UCSD-AML1 (cell line): ENCODE measurements at regions not wholly inside any gene's neighbourhood (a gene's known extent, or its start where the extent isn't known, plus 50 kb on each side); places are given as distances from the start of the nearest gene placed in this dataset.
"Not testable (repeated sequence)": the region's sequence is repeated elsewhere in the genome, so short reads cannot be mapped to it uniquely, and the experiment has no call there.

ENCODE experiments used
- DNase-seq: peaks from one replicate; lab custom pipeline; 2025; ENCODE audit not compliant: unreplicated experiment; lab: John Stamatoyannopoulos, UW

- no peak for DNase-seq
These were observed 766.4 kb upstream of the LUZP2 start for GRCh38 chr11:23730307-23730998.

DNA sequence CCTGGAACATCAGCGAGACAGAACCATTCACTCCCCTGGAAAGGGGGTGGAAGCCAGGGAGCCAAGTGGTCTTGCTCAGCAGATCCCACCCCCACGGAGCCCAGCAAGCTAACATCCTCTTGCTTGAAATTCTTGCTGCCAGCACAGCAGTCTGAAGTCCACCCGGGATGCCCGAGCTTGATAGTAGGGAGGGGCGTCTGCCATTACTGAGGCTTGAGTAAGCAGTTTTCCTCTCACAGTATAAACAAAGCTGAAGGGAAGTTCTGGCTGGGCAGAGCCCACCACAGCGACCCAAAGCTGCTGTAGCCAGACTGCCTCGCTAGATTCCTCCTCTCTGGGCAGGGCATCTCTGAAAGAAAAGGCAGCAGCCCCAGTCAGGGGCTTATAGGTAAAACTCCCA lies 764.8 kb upstream of the LUZP2 start:
- DNase-seq: no peak

DNA sequence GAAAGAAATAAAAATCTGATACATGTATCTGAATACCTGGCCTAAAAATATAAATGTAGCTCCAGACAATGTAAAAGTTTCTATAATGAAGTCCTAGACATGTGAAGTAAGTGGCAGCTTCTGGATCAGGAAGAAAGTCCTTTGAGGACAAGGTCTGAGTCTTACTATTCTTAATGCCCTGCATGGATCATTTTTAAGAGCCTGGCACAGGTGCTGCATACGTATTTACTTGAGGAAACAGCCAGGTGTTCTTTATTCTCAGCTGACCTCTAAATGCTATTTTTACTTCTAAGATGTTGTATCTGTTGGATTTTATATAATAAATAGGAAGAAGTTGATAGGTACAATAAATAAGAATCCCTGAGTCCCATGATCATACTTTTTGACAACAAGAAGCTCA lies 750.0 kb upstream of the LUZP2 start:
- DNase-seq: no peak

- DNase-seq: no peak
These were observed 747.0 kb upstream of the LUZP2 start for GRCh38 chr11:23749762-23750430.

DNA sequence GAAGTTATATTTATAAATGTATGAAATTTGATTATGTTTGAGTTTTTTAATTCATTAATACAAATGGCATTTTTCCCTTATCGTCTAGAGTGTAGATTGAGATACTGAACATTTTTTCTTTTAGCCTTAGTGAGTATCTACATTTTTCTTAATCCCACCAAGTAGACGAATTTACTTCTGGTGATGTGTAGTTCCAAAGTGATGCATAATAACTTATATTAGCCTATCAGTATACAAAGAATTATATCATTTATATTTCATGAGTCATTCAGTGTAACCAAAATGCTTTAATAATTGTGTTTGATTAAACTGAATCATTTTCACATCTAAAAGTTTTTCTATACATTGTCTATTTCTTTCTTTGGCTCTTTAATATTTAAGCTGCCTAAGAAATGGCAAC lies 745.6 kb upstream of the LUZP2 start:
- no peak for DNase-seq

GRCh38 chr11:23755076-23755475 lies 741.8 kb upstream of the LUZP2 start:
- DNase-seq: no peak

DNA sequence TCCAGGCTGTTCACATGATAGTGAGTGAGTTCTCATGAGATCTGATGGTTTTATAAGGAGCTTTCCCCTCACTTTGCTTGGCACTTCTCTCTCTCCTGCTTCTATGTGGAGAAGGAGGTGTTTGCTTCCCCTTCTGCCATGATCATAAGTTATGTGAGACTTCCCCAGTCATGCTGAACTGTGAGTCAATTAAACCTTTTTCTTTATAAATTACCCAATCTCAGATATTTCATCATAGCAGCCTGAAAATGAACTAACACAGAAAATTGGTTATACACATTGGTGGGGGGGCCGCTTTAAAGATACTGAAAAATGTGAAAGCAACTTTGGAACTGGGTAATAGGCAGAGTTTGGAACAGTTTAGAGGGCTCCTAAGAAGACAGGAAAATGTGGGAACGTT lies 741.1 kb upstream of the LUZP2 start:
- no peak for DNase-seq

DNA sequence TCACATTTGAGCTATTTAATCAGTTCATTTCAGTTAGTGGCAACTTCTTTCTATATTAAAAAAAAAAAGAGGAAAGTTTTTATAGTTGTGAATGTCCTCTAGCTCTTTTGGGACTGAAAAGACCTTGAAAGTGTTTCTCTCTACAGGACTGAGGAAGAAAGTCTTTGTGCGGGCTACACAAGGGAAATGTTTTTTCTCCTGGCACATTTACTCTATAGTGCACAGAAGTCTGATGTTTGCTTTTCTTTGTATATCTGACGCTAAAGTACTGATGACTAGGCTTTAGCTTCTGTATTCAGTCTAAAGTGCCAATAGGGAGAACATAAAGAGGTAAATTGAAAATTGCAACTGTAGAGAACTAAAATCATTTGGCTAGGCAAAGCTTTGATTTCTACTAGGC lies 737.4 kb upstream of the LUZP2 start:
- DNase-seq: no peak

DNA sequence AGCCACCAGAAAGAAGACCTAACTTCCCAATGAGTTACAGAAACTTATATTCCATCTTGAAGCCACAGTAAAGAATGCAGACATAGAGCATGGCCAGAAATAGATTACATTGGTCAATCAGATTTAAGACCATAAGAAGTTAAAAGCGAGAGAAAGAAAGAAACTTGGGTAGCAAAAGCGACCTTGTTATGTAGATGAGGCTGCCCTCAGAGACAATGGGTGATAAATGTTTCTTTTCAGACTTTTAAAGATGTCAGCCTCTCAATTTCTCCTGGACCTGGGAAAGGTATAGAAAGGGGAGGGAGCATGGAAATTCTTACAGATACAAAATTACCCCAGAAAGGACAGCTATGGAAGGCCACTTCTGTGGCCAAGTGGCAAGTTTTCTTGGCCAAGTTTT lies 732.6 kb upstream of the LUZP2 start:
- DNase-seq: no peak

DNA sequence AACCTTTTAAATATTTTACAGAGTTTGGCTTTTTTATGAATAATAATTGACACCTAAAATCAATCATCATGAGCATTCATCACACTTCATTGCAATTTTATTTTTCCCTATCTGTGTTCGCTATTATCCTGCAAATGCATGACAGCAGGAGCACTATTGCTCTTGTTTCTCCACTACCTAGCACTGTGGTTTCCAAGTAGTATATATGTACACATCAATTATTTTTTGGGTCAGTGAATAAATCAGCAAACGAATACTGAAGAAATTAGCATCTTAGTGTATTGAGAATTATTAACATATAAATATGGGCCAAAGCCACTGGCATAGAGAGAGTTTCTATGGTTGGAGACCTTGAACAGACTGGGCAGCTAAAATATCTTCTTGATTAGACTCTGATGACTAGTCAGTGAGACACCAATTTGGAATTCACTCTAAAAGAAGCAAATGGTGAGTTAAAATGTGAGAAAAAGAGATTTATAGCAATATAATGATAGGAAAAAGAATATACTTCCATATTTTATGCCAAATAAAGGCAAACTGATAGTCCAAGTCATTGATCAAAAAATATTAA lies 731.1 kb upstream of the LUZP2 start:
- DNase-seq: no peak

DNA sequence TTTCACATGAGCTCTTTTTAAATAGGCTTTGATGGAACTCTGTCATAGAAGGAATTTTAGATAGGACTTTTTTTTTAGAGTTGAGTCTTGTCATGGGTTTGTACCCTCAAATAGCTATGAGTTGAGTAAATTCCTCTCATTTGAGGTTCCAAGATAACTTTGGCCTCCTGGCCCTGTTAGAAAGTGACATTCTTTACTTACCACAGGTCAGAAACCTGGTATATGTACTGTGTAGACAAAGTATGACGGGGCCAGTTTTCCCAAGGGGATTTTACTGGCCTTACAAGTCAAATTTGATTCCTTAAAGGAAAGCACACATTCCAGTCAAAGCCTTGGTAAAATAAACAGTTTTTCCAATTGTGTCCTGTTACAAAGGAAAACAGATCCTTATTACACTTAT lies 729.3 kb upstream of the LUZP2 start:
- DNase-seq: no peak

- DNase-seq: no peak
These were observed 727.6 kb upstream of the LUZP2 start for GRCh38 chr11:23769214-23769613.

DNA sequence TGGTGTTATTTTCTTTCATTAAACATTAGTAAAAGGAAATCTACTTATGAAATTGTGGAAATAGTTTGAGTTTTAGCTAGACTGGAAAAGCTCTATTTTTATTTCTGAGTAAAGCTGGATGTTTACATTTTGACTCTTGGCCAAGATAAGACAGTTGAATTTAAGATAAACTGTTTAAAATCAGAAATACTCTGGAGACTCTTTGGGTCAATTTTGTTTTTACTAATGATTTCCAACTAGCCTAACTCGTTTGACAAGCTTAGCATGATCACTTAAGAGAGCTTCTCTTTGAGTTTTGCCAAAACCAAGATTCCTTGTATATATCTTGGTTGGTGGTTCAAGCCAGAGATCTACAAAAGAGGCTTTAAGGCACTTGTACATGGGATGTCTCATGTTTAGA lies 724.8 kb upstream of the LUZP2 start:
- no peak for DNase-seq

DNA sequence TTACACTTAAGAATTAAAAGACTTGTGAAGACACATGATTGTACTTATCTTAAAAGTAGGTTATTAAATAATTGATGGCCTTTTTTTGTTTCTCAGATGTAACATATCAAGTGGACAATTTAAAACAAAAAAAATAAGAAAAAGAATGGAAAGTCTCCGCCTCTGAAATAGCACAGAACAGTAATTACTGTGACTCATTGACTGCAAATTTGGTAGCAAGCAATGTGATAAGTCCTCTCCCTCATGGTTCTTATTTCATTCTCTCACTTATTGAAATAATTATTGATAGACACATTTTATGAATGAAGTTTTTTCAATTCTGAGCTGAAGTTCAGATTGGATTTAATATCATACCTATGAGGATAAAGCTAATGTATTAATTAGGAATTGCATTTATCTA lies 717.9 kb upstream of the LUZP2 start:
- DNase-seq: no peak

DNA sequence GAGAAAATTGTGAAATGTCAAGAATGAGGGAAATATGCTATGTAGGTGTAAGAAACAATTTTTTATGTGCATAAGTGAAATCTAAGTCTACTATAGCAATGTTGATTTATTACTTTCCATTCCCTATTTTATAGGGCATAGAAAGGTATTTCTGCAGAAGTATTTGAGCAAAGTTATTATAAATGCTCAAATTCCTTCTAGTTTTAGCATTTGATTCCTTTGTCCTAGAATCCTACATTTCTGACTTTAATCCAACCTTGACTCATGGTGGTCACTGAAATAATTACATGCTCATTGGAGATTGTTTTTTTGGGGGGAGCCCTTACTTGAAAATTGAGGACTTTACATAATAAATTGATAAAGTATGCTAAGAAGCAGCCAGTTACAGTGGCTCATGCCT lies 716.6 kb upstream of the LUZP2 start:
- no peak for DNase-seq

GRCh38 chr11:23781803-23782560 lies 714.9 kb upstream of the LUZP2 start:
- DNase-seq: no peak

DNA sequence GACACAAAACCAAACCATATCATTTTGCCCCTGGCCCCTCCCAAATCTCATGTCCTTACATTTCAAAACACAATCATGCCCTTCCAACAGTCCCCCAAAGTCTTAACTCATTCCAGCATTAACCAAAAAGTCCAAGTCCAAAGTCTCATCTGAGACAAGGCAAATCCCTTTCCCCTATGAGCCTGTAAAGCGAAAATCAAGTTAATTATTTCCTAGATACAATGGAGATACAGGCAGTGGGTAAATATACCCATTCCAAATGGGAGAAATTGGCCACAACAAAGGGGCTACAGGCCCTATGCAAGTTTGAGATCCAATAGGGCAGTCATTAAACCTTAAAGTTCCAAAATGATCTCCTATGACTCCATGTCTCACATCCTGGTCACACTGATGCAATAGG lies 709.9 kb upstream of the LUZP2 start:
- DNase-seq: not testable (repeated sequence)

- no peak for DNase-seq
These were observed 707.5 kb upstream of the LUZP2 start for GRCh38 chr11:23789200-23789853.

DNA sequence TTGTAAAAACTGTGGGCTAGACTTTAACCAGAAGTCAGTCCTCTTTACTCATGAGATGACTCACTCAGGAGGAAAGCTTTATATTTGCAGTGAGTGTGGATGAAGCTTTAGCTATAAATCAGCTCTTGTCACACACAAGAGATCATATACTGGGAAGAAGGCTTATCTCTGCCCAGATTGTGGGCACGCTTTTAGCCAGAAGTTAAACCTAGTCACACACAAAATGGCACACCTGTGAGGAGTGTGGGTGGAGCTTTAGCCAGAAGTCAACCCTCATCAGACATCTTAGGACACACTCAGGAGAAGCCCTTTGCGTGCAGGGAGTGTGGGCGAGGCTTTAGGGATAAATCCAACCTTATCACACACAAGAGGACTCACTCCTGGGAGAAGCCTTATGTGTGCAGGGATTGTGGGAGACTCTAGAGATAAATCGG lies 706.9 kb upstream of the LUZP2 start:
- no peak for DNase-seq

GRCh38 chr11:23797624-23798419 lies 699.0 kb upstream of the LUZP2 start:
- DNase-seq: no peak

GRCh38 chr11:23834306-23834705 lies 662.5 kb upstream of the LUZP2 start:
- DNase-seq: not testable (repeated sequence)
